Iris pigment epithelial cell (primary cell): ENCODE measurements at regions not wholly inside any gene's neighbourhood (a gene's known extent, or its start where the extent isn't known, plus 50 kb on each side); places are given as distances from the start of the nearest gene placed in this dataset.

Experiments
- DNase-seq: peaks from one replicate; pipeline ENCODE4 v3.0.0-alpha.2; 2011; ENCODE audit warnings: low read depth

DNA sequence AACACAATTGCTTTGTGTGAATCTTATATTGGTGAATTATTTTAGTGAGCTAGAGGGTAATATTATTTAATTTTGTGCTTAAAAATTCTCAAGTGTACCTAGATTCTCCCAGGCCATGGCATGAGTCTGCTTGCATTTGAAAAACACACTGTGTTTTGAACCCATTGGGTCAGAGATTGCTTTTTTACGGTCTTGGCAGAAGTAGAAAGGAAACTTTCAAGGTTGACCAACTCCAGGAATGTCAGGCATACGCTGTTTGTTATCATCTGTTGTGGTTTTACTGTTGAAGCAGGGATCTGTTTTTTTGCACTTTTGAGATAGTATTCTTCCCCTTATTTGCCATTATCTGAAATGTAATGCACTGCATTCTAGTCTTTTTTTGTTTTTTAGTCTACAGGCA, 377.4 kb downstream of the RPRM start:
- DNase-seq: no peak

DNA sequence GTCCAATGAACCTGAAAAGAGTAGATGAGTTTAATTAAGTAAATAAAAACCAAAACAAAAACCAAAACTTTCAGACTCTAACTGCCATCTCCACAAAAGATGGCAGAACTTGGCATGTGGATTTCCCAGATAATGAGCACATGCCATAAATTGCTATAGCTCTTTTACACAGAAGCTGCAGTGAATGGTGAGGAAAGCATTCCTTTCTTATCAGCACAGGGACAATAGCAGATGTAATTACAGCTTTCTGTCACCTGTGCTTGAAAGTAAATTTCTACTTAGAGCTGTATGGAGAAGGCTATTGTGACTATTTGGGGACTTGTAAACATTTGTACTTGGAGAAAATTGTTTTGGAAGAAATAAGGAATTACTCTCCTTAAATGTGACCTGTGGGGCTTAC, 378.4 kb downstream of the RPRM start:
- no peak for DNase-seq

DNA sequence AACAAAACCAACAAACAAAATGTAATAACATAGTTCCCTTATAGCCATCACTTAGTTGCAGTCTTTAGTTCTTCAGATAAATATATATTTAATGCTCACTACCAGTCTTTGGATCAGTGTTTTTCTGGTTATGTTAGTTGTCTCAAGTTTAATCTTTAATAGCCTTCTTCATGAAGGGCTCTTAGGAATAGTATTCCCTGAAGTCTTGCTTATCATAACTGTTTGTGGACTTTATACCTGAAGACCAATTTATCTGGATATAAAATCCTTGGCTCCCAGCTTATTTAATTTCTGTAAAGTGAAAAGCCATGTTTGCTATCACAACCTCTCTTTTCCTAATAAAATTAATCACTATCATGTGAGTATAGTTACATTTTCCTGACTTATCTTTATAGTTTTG, 379.7 kb downstream of the ARL6IP6 start:
- DNase-seq: no peak

DNA sequence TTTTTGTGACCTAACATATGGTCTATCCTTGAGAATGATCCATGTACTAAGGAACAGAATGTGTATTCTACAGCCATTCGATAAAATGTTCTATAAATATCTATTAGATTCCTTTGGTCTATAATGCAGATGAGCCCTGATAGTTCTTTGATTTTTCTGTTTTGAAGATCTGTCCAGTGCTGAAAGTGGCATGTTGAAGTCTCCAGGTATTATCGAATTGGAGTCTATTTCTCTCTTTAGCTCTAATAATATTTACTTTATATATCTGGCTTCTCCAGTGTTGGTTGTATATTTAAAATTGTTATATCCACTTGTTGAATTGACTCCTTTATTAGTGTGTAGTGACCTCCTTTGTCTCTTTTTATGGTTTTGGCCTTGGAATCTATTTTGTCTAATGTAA, 377.9 kb downstream of the ARL6IP6 start:
- no peak for DNase-seq

DNA sequence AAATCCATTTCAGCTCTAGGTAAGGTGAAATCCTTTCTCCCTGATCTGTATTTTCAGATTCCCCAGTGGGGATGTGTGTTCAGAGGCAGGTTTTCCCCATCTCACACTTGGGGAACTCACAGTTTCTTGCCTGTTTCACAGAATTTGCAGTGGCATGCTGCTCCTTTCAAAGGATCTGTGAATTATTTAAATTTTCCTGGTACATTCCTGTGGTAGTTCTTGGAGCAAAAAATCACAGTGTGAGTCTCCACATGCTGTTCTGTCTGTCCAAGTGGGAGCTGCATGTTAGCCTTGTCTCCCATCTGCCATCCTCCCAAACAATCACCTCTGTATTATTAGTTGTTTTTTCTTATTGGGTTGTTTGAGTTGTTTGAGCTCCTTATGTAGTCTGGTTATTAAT, 372.9 kb downstream of the ARL6IP6 start:
- no peak for DNase-seq

DNA sequence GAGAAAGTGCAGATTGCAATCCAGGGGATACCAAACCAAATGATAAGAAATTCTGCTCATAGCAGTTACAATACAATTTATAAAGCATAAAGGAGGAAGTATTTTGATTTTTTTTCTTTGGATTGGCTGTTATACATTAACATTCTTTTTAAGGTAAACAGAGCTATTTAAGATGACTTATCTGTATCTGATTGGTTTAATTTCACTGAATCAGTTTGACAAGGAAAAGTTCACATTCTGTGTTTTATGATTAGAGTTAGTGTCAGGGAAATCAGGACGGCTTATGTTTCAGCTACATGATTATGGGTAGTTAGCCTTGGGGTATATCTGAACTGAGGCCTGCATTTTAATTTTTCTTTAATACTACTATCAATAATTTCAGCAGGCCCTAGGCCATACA, 360.9 kb downstream of the ARL6IP6 start:
- DNase-seq: no peak

DNA sequence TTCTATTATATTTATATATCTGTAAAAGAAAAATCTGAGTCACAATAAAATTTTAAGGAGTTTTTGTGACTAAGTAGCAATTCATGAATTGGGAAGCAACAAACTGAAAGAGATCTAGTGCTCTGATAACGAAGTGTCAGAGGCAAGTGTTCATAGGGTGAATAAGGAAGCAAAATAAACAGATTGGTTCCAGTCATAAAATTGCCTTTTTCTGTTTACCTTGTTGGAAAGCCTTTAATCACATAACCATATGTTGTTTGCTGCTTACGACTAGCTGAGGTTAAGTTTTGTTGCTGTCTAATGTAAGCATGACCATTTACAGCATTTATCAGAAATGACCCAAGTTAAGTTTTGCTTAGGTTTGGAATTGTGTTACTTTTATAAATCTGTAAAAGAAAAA, 358.9 kb downstream of the ARL6IP6 start:
- no peak for DNase-seq

DNA sequence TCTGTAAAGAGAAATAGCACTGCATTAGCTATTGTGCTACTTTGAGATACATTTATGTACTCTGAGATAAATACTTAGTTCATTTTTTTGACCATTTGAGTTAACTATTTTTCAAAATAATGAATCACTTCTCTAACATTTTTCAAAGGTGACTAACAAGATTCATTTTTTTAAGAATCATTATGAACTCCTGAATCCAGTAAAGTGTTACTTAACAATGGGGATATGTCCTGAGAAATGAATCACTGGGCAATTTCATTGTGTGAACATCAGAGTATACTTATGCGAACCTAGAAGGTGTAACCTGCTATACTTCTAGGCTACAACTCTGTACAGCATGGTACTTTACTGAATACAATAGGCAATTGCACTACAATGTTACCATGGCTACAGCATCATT, 355.8 kb downstream of the ARL6IP6 start:
- peak; percentile 1 for DNase-seq

DNA sequence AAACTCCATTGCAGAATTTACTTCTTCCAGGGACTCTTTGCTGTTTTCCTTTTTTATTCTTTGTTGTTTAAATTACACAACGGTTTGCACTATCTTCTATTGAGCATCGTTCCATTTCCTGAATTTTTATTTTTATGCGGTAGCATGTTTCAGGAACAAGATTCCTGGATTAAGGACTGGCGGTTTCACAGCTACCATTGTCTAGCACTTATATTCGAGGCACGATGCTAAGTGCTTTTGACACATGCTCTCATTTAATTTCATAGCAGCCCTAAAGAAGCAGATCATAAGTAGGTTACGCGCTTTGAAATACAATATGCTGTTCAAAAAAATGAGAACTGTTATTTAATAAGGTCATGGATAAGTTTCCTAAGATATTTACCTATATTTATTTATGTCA, 354.4 kb downstream of the ARL6IP6 start:
- DNase-seq: no peak

DNA sequence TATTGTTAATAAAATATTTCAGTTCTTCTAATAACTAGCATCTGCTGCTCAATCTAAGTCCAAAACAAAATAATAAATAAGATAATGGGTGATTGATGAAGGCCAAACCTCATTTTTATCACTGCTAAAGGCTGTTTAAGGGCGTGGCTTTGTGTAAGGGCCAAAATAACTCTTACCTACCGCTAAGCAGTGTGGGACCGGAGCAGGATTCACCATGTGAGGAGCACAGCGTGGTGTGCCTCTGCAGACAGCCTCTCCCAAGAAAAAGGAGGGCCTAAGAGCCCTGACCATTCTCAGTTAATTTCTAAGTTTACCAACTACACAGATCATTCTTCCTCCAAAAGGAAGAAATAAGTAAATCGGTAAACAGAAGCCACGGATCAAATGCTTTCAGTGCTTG, 353.7 kb downstream of the ARL6IP6 start:
- DNase-seq: no peak

DNA sequence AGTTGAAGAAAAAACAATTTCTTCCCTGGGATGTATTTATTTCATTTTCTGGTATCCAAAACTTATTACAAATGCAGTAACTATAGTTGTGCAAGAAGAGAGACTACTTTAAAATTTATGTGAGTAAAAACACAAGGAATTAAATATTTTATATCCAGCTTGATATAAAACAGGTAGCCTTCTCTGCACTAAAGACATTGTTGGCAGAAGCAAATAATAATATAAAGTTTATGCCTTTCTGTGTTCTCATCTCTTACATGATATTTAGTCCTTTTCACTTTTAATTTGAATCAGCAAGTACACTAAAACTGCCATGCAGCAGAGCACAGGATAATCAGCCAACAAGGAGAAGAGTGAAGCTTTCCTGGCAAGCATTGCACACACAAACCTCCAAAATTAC, 352.7 kb downstream of the ARL6IP6 start:
- no peak for DNase-seq

DNA sequence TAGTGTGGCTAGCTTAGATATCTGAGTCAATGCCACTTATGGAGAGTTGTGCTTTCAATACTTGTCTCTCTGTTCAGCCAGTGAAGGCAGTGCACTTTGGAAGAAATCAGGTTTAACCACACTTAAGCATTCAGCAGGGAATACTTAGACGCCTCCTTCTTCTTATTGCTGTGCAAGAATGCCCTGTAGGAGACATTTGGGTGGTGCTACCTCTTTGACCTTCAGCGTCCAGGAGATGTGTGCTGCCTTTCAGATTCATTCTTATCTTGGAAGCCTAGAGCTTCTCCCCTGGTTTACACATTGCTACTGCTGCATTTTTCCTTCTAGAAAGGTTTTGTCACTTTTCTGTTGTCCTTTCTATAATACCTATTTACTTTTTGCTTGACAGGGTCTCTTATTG, 350.5 kb downstream of the ARL6IP6 start:
- DNase-seq: no peak

DNA sequence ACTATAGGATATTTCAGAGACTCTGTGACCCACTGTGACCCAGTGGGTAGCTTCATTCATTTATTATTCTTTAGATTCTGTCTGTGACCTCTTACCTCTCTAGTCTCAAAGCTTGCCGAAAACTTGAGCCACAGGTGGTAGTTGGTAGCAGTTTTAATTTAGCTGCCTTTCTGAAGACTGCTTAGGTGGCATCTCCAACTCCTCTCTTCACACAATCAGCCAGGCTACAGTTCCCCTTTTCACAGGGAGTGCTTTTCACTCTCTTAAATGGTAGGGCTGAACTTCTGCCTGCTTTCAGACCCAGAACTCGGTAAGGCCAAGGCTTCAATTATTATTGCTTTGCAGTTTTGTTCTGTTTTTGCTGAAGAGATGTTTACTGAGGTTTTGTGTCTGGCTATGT, 349.6 kb downstream of the ARL6IP6 start:
- no peak for DNase-seq

DNA sequence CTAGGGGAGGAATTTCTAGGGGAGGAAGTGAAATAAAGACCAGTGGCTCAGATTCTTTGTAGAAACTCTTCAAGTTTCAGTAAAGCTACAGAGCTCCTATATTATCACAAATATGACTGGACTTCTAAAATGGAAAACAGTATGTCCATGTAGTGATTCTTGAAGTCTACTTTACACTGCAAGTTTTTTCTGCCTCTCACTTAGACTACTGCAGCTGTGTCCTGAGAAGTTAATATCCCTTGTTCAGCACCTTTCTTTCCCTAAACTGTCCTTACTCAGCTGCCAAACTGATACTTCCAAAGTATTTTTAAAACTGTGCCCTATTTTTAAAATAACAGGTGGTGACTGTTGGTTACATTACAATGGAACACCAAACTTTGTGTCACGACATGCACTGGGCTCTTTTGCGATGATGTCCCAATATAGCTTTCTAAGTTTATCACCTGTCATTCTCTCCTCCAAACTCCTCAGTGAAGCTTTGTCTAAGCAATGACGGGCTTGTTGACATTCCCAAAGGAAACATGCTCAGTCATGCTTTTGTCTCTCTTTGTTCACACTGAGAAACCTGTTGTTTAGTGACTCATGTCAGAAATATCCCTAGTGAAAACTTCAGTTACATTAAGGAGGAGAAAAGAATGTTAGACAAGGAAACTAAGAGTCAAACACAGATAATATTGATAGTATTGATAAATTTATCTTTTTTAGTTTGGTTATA, 341.1 kb downstream of the ARL6IP6 start:
- peak; percentile 20 for DNase-seq

DNA sequence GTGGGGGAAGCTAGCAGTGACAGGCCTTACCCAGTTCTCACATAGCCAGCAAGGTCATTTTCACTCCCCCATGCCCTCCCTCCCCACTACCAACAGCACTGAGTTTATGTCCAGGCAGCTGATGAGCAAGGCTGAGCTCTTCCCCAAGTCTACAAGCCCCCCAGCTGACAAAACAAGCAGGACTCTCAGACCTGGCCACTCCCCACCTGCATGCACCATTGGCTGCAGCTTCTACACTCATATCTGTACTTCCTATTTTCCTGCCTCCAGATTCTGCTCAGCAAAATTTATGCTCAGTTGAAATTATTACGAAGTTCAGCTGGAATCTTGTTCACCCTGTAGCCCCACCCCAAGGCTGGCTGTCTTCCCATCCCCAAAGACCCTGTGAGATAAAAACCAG, 339.3 kb downstream of the ARL6IP6 start:
- DNase-seq: no peak

DNA sequence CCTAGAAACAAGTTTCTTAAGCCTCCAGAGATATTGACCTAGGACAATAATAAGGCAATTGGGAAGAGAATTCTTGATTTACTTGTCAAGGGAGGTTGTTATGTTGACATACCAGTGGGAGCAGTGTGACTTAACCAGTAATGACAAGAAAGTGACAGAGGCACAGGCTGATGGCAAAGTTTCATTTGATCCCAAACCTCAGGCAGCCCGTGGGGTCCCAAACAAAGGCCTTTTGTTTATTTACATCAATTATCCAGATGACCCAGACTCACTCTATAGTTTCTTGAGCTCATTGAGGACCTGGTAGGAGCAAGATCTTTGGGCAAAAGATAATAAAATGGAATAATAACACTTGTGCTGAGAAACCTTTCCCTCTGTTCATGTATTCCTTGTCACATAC, 336.8 kb downstream of the ARL6IP6 start:
- no peak for DNase-seq

DNA sequence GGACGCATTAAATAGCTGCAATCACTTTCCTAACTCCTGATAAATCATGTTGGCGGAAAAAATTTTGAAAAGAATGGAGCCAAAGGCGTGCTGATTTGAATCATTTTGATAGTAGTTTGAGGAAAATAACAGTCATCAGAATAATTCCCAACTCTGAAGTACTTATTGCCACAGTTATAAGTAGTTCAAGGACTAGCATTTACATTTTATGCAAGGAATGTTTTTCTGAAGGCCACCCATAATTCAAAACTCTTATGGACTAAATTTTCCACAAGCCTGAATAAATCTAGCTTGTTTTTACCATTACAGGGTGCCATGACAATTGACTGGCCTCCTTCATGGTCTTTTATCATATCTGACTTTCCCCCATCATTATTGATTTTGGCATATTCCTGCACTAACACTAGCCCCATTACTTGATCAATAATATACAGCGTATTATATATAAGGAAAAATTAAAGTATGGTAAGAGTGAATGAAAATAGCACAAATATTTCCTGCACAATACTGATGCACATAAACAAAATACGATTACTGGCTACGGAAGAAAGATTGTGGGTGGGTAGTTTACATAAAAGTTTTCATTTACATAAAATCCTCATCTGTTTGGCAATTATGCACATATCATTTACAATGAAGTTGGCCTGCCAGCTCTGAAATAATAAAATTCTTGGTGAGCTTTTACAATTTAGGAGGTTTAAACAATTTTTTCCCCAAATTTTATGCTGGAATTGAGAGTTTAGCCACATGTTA, 334.6 kb downstream of the ARL6IP6 start:
- DNase-seq: no peak

DNA sequence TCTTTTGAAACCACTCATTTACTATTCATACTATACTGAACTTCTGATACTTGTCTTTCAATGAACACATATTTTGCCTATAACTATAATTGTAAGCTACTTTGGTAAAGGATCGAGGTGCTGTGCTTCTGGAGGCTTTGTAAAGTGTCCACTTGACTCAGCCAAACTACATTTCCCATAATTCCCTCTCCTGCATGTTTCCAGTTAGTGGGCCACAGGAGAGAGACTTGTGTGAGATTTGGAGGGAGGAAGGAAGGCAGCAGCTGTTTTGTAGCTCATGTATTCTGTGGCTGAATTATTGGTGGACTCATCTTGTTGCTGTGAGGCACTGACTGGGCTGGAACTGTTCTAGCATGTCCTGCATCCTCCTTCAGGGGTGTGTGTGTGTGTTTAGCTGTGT, 328.8 kb downstream of the ARL6IP6 start:
- no peak for DNase-seq

DNA sequence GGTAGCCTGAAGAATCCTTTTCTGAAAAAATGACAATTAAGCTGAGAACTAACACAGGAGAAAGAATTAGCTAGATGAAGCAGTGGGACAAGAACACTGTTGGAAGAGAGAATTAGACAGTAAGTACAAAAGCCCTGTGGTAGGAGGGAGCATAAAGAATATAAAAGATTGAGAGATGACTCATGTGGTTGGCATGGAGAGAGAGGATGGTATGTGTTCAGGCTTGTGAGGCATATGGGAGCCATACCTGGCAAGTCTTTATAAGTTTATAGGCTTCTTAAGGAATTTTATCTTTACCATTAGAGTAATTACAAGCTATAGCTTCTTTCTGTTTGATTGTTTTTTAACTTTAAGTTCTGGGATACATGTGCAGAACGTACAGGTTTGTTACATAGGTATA, 325.0 kb downstream of the ARL6IP6 start:
- no peak for DNase-seq

DNA sequence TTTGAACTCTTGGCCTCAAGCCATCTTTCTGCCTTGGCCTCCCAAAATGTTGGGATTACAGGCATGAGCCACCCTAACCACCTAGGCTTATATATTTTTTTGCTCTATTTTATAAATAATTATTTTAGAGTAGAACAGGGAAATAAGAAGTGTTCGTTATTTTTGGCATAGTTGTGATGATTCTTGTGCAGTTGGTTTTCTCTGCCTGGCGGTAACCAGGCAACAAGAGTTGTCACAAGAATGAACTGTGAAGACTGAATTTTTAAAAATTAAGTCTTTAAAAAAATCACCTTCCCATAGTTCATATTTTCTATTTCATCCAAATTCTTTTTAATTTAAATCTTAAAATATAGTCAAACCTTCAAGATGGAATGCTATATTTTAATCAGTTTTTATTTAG, 310.2 kb downstream of the ARL6IP6 start:
- no peak for DNase-seq

DNA sequence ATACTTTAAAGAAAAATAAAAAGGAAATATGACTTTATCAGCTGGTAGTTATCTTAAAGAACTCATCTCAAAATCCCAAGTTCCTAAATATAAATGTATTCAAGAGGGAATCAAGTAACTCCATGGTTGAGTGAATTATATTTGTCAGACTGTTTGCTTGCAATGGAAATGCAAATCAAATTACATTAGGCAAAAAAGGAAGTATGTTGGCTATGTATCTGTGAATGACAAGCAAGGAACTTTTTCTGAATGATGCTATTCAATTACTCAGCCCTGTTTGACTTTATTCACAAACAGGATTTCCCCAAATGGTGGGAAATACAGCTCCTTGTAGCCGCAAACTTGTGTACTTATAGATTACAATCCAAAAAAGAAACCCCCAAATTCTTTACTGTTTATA, 309.1 kb downstream of the ARL6IP6 start:
- DNase-seq: no peak

DNA sequence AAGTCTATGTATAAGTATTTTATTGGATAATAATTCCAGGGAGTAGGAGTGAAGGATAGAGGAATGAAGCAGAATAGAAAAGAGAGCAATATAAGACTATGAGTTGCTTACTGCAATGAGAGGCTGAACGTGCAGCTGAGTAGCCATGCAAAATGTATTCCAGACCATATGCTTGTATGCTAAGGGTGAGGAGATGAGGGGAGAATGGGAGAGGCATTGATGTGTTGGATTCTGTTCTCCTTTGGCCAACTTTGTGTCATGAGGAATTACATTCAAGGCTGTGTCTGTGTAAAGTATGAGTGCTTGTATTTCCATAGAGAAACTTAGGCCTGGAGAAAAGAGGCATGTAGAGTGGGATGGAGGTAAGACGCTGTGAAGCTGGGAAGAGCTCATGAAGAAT, 301.8 kb downstream of the ARL6IP6 start:
- DNase-seq: no peak

DNA sequence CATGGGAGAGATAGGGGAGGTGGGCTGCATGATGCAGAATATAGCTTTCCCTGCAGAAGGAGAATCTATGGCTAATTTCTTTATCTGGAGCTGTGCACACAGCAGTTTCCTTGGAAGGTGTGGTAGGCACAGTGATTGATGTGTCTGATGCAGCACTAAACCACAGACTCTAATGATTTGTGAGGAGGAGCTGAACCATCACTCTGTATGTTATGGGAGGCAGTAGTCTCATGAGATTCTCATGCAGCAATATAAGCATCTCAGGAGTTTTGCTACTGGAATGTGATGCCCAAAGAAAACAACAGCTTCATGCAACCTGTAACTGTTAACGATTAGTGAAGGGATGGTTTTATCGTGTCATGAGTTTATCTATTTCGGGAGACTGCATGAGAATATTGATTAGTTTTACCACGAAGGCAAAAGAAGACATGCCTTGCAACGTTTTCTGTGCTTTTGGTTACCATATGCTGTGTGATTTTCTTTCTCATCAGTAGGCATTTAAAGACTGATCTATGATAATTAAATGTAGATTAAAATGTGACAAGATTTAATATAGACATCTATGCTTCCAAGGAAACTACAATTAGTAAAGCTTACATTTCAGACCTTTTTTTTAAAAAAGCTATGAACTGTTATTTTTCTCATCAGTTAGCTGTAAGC, 286.8 kb downstream of the ARL6IP6 start:
- DNase-seq: no peak
